H9 (cell line): ENCODE measurements at regions not wholly inside any gene's neighbourhood (a gene's known extent, or its start where the extent isn't known, plus 50 kb on each side); places are given as distances from the start of the nearest gene placed in this dataset.

ENCODE experiments used
- DNase-seq: peaks from one replicate; pipeline ENCODE4 v3.0.0-alpha.2; 2017
- H2AFZ ChIP-seq: one replicate; pipeline ENCODE4 v1.6.1; 2013; ENCODE audit warnings: mild to moderate bottlenecking, low read length, control low read depth, moderate library complexity
- H2AK5ac ChIP-seq: 2 replicates; pipeline ENCODE4 v1.6.1; 2013; ENCODE audit warnings: low read length, control low read depth, mixed read lengths; ENCODE audit not compliant: insufficient read length
- H2BK120ac ChIP-seq: one replicate; pipeline ENCODE4 v1.6.1; 2013; ENCODE audit warnings: low read depth, mild to moderate bottlenecking, low read length, control low read depth, inconsistent platforms; ENCODE audit not compliant: poor library complexity, severe bottlenecking
- H2BK12ac ChIP-seq: 2 replicates; pipeline ENCODE4 v1.6.1; 2013; ENCODE audit warnings: low read length, control low read depth, mixed read lengths, low read depth; ENCODE audit not compliant: insufficient read length
- H2BK15ac ChIP-seq: 2 replicates; pipeline ENCODE4 v1.6.1; 2013; ENCODE audit warnings: low read depth, low read length, control low read depth
- H2BK20ac ChIP-seq: one replicate; pipeline ENCODE4 v1.6.1; 2013; ENCODE audit warnings: low read depth, mild to moderate bottlenecking, low read length, control low read depth, inconsistent platforms; ENCODE audit not compliant: poor library complexity, severe bottlenecking
- H2BK5ac ChIP-seq: 2 replicates; pipeline ENCODE4 v1.6.1; 2013; ENCODE audit warnings: low read length, control low read depth, mixed read lengths; ENCODE audit not compliant: insufficient read length
- H3K14ac ChIP-seq: 2 replicates; pipeline ENCODE4 v1.6.1; 2013; ENCODE audit warnings: low read length, control low read depth; ENCODE audit not compliant: insufficient read depth
- H3K18ac ChIP-seq: 2 replicates; pipeline ENCODE4 v1.6.1; 2013; ENCODE audit warnings: low read depth, mild to moderate bottlenecking, mixed read lengths, low read length, control low read depth; ENCODE audit not compliant: insufficient read length
- H3K23ac ChIP-seq: 2 replicates; pipeline ENCODE4 v1.6.1; 2013; ENCODE audit warnings: low read length, control low read depth, mixed read lengths, low read depth; ENCODE audit not compliant: insufficient read length
- H3K23me2 ChIP-seq: 2 replicates; pipeline ENCODE4 v1.6.1; 2013; ENCODE audit warnings: low read depth, mild to moderate bottlenecking, mixed read lengths, low read length, control low read depth; ENCODE audit not compliant: insufficient read length, poor library complexity, severe bottlenecking
- H3K27ac ChIP-seq: 2 replicates; pipeline ENCODE4 v1.5.1; 2013; ENCODE audit warnings: low read length, control low read depth, mixed read lengths, low read depth; ENCODE audit not compliant: insufficient read length
- H3K27me3 ChIP-seq: 2 replicates; pipeline ENCODE4 v1.6.1; 2013; ENCODE audit warnings: low read length, control low read depth, inconsistent platforms; ENCODE audit not compliant: insufficient read depth
- H3K4ac ChIP-seq: 2 replicates; pipeline ENCODE4 v1.6.1; 2013; ENCODE audit warnings: low read depth, mild to moderate bottlenecking, control low read depth, inconsistent platforms, low read length, moderate library complexity
- H3K4me1 ChIP-seq: 2 replicates; pipeline ENCODE4 v1.6.1; 2013; ENCODE audit warnings: low read length, control low read depth, inconsistent platforms; ENCODE audit not compliant: insufficient read depth
- H3K4me2 ChIP-seq: 2 replicates; pipeline ENCODE4 v1.6.1; 2013; ENCODE audit warnings: low read length, control low read depth, mixed read lengths; ENCODE audit not compliant: insufficient read length, insufficient read depth
- H3K56ac ChIP-seq: 2 replicates; pipeline ENCODE4 v1.6.1; 2013; ENCODE audit warnings: low read depth, mild to moderate bottlenecking, mixed read lengths, low read length, control low read depth; ENCODE audit not compliant: insufficient read length
- H3K79me1 ChIP-seq: 2 replicates; pipeline ENCODE4 v1.6.1; 2013; ENCODE audit warnings: low read depth, mild to moderate bottlenecking, moderate library complexity, low read length, control low read depth, inconsistent platforms; ENCODE audit not compliant: insufficient read depth, poor library complexity, severe bottlenecking
- H3K79me2 ChIP-seq: 2 replicates; pipeline ENCODE4 v1.6.1; 2013; ENCODE audit warnings: low read length, control low read depth, inconsistent platforms; ENCODE audit not compliant: insufficient read depth
- H3K9ac ChIP-seq: 2 replicates; pipeline ENCODE4 v1.6.1; 2013; ENCODE audit warnings: low read length, control low read depth, mixed read lengths; ENCODE audit not compliant: insufficient read length; ENCODE audit errors: extremely low read depth
- H3K9me3 ChIP-seq: one replicate; pipeline ENCODE4 v1.6.1; 2013; ENCODE audit warnings: low read depth, low read length, inconsistent platforms; ENCODE audit not compliant: control insufficient read depth
- H3T11ph ChIP-seq: one replicate; pipeline ENCODE4 v1.6.1; 2013; ENCODE audit warnings: mild to moderate bottlenecking, low read length, control low read depth, inconsistent platforms
- H4K20me1 ChIP-seq: one replicate; pipeline ENCODE4 v1.6.1; 2013; ENCODE audit not compliant: control insufficient read depth, insufficient read length, insufficient read depth
- H4K5ac ChIP-seq: 2 replicates; pipeline ENCODE4 v1.6.1; 2013; ENCODE audit warnings: low read depth, mild to moderate bottlenecking, mixed read lengths, low read length, control low read depth; ENCODE audit not compliant: insufficient read length
- H4K8ac ChIP-seq: replicated peaks from 2 replicates; pipeline ENCODE4 v1.6.1; 2013; ENCODE audit warnings: low read length, control low read depth, mixed read lengths, low read depth; ENCODE audit not compliant: insufficient read length
- H4K91ac ChIP-seq: 2 replicates; pipeline ENCODE4 v1.6.1; 2013; ENCODE audit warnings: low read depth, mild to moderate bottlenecking, moderate library complexity, mixed read lengths, low read length, control low read depth; ENCODE audit not compliant: insufficient read length
- H3K27ac Mint-ChIP-seq, 3 experiments: 2 replicates in 2 of 3; 3 replicates in 1 of 3; pipeline ENCODE4 v1.8.0; 2020 to 2021; ENCODE audit warnings: mixed read lengths in 3 of 3, mild to moderate bottlenecking in 1 of 3, moderate library complexity in 1 of 3
- H3K27me3 Mint-ChIP-seq: 2 replicates; pipeline ENCODE4 v1.8.0; 2021; ENCODE audit warnings: low read depth, mild to moderate bottlenecking, moderate library complexity, mixed read lengths
- H3K36me3 Mint-ChIP-seq, 3 experiments: 2 replicates in 2 of 3; 3 replicates in 1 of 3; pipeline ENCODE4 v1.8.0; 2020 to 2021; ENCODE audit warnings: low read depth in 3 of 3, mixed read lengths in 3 of 3; ENCODE audit not compliant: insufficient read depth in 1 of 3
- H3K4me1 Mint-ChIP-seq, 2 experiments: 2 replicates each; pipeline ENCODE4 v1.8.0; 2020; ENCODE audit warnings: mixed read lengths in 2 of 2
- H3K4me3 Mint-ChIP-seq, 2 experiments: 2 replicates in 1 of 2; 3 replicates in 1 of 2; pipeline ENCODE4 v1.8.0; 2020 to 2021; ENCODE audit warnings: mild to moderate bottlenecking in 2 of 2, mixed read lengths in 2 of 2, moderate library complexity in 1 of 2
- H3K9me3 Mint-ChIP-seq, 2 experiments: 2 replicates in 1 of 2; 3 replicates in 1 of 2; pipeline ENCODE4 v1.8.0; 2020; ENCODE audit warnings: mild to moderate bottlenecking in 2 of 2, mixed read lengths in 2 of 2, moderate library complexity in 1 of 2
- WGBS: extraction: QIAGEN DNeasy Blood & Tissue Kit; methylation state at CpG from one replicate; pipeline ENCODE4 v1.1.7; 2013; ENCODE audit warnings: missing lambda C conversion rate, low lambda C conversion rate, mixed read lengths; ENCODE audit not compliant: insufficient read length; ENCODE audit errors: extremely low coverage; 5-methylcytosine and 5-hydroxymethylcytosine counted together
- TF ChIP-seq, protein P1 (sequence below): fragments of 200-600 bp; sonication (generic); conservative IDR thresholded peaks from 3 replicates; pipeline ENCODE4 v1.8.0; 2021; ENCODE audit warnings: antibody characterized with exemption, mild to moderate bottlenecking

DNA sequence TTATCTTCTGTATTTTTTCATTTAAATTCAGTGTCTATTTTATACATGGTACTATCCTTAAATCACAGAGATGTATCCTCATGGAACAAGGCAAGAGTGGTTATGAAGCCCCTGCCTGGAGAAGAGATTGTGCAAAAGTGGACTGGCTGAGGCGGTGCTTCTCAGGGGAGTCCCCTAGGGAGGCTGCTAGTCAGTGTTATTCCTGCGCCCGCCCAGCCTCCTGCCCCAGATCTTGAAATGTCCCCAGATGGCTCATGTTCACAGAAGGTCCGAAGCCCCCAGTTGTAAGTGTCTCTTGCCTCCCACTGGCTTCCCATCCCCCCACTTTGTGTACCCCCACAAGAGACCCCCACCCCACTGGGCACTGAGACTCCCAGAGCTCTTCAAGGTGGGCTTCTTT is 366.9 kb downstream of the TNS3 start:
- Mint-ChIP-seq H3K9me3 (peaks cover 0 to 3% of the 10 kb centered on the region in 2 experiments; a peak in 4 of 5 replicates), H3K27ac (no peak overlapping the region), H3K4me3 (no peak overlapping the region), H3K27me3 (peaks cover 8% of the 10 kb centered on the region), H3K4me1 (peaks cover 11 to 14% of the 10 kb centered on the region in 2 experiments), H3K36me3 (no peaks in the 10 kb centered on the region; a peak in 1 of 7 replicates)
- Histone ChIP-seq H3K14ac (no peak overlapping the region), H3K27me3 (no peaks in the 10 kb centered on the region), H3K79me2 (no peaks in the 10 kb centered on the region), H2BK15ac (no peak overlapping the region), H3K4ac (no peak overlapping the region), H4K5ac (no peak overlapping the region), H3K56ac (no peak overlapping the region), H3K23me2 (no peaks in the 10 kb centered on the region), H2BK12ac (no peak overlapping the region), H3K9me3 (no peaks in the 10 kb centered on the region), H3K27ac (no peak overlapping the region), H3K79me1 (no peaks in the 10 kb centered on the region), H2BK5ac (no peak overlapping the region), H3T11ph (no peak overlapping the region), H3K23ac (no peak overlapping the region), H2BK20ac (no peak overlapping the region), H2BK120ac (no peak overlapping the region), H2AK5ac (no peak overlapping the region), H3K9ac (no peak overlapping the region), H3K4me2 (no peak overlapping the region), H3K18ac (no peak overlapping the region), H4K91ac (no peak overlapping the region), H3K4me1 (0 out of 2 replicates have a peak, but pooled peaks cover 4% of the 10 kb centered on the region), H4K20me1 (no peaks in the 10 kb centered on the region), H2AFZ (no peak overlapping the region), H4K8ac (no peak overlapping the region)
- no CpG with 5 or more reads among the region's 4 CpGs for WGBS
- no peak for DNase-seq
- TF ChIP-seq, protein P1, sequence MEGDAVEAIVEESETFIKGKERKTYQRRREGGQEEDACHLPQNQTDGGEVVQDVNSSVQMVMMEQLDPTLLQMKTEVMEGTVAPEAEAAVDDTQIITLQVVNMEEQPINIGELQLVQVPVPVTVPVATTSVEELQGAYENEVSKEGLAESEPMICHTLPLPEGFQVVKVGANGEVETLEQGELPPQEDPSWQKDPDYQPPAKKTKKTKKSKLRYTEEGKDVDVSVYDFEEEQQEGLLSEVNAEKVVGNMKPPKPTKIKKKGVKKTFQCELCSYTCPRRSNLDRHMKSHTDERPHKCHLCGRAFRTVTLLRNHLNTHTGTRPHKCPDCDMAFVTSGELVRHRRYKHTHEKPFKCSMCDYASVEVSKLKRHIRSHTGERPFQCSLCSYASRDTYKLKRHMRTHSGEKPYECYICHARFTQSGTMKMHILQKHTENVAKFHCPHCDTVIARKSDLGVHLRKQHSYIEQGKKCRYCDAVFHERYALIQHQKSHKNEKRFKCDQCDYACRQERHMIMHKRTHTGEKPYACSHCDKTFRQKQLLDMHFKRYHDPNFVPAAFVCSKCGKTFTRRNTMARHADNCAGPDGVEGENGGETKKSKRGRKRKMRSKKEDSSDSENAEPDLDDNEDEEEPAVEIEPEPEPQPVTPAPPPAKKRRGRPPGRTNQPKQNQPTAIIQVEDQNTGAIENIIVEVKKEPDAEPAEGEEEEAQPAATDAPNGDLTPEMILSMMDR = no peak
